Mammary epithelial cell (primary cell): ENCODE measurements at regions not wholly inside any gene's neighbourhood (a gene's known extent, or its start where the extent isn't known, plus 50 kb on each side); places are given as distances from the start of the nearest gene placed in this dataset.

Experiments
- CTCF ChIP-seq, 2 donors: IDR thresholded peaks in 1 of 2; conservative IDR thresholded peaks in 1 of 2; 2 replicates each; pipeline ENCODE4 v1.5.1; 2011 to 2012; ENCODE audit warnings: inconsistent platforms in 2 of 2, low read length in 2 of 2, mild to moderate bottlenecking in 2 of 2, control low read depth in 1 of 2, low read depth in 1 of 2; ENCODE audit not compliant: insufficient read depth in 1 of 2; ENCODE audit errors: extremely low read depth in 1 of 2
- EZH2 ChIP-seq: IDR thresholded peaks from 2 replicates; pipeline ENCODE4 v1.6.1; 2012; ENCODE audit warnings: low read length, inconsistent platforms, borderline replicate concordance

- TF ChIP-seq EZH2 (no peak), CTCF (conservative IDR thresholded peaks at IDR 0.05 in 1 of 2, IDR thresholded peaks at IDR 0.05 in 1 of 2; ENCODE audit: extremely low read depth in 1 of 2, insufficient read depth in 1 of 2, low read depth in 1 of 2, low read length in 2 of 2) (no peak)
Measured at GRCh38 chr22:22988785-22989184, 81.5 kb upstream of the GNAZ start.
